GM12864 (cell line): ENCODE measurements at regions not wholly inside any gene's neighbourhood (a gene's known extent, or its start where the extent isn't known, plus 50 kb on each side); places are given as distances from the start of the nearest gene placed in this dataset.

ENCODE experiments used
- DNase-seq: peaks from one replicate; pipeline ENCODE4 v3.0.0-alpha.2; 2011; ENCODE audit warnings: low read depth
- H3K4me3 ChIP-seq: 2 replicates; pipeline ENCODE4 v1.5.1; 2011; ENCODE audit warnings: mild to moderate bottlenecking, low read depth, low read length, control low read depth
- CTCF ChIP-seq: IDR thresholded peaks from 2 replicates; pipeline ENCODE4 v1.5.1; 2011; ENCODE audit warnings: low read depth, mild to moderate bottlenecking, moderate library complexity, low read length, control low read depth, inconsistent platforms; ENCODE audit errors: missing control alignments

- no peak overlapping the region for H3K4me3 ChIP-seq
- DNase-seq = no peak
- no peak for TF ChIP-seq CTCF
These were observed 167.4 kb downstream of the DHX35 start for GRCh38 chr20:39129523-39129922.

- no peak for TF ChIP-seq CTCF
- H3K4me3 ChIP-seq = no peak overlapping the region
- DNase-seq = no peak
These were observed 161.9 kb downstream of the DHX35 start for GRCh38 chr20:39124064-39124463.

GRCh38 chr20:39123185-39123557, 161.0 kb downstream of the DHX35 start:
- DNase-seq = no peak
- no peak overlapping the region for H3K4me3 ChIP-seq
- TF ChIP-seq CTCF = no peak

GRCh38 chr20:39117491-39117890, 155.3 kb downstream of the DHX35 start:
- TF ChIP-seq CTCF = no peak
- DNase-seq = no peak
- H3K4me3 ChIP-seq = no peak overlapping the region

- no peak overlapping the region for H3K4me3 ChIP-seq
- DNase-seq = no peak
- no peak for TF ChIP-seq CTCF
These were observed 153.9 kb downstream of the DHX35 start for GRCh38 chr20:39116020-39116419.

- TF ChIP-seq CTCF = peak; percentile 68
- H3K4me3 ChIP-seq = no peak overlapping the region
- DNase-seq = no peak
These were observed 150.1 kb downstream of the DHX35 start for GRCh38 chr20:39112178-39112743.

GRCh38 chr20:39111359-39112177, 149.4 kb downstream of the DHX35 start:
- no peak overlapping the region for H3K4me3 ChIP-seq
- TF ChIP-seq CTCF = no peak
- no peak for DNase-seq
